IPS-20b (cell line): ENCODE measurements at regions not wholly inside any gene's neighbourhood (a gene's known extent, or its start where the extent isn't known, plus 50 kb on each side); places are given as distances from the start of the nearest gene placed in this dataset.

Source experiments
- H3K27ac ChIP-seq: one replicate; pipeline ENCODE4 v1.5.1; 2013; ENCODE audit warnings: low read length
- H3K27me3 ChIP-seq: 2 replicates; pipeline ENCODE4 v1.6.1; 2013; ENCODE audit warnings: mild to moderate bottlenecking, low read length, inconsistent platforms; ENCODE audit not compliant: insufficient read depth
- H3K36me3 ChIP-seq: 2 replicates; pipeline ENCODE4 v1.6.1; 2013; ENCODE audit warnings: low read depth, mild to moderate bottlenecking, inconsistent platforms, low read length, moderate library complexity; ENCODE audit not compliant: insufficient read depth
- H3K4me1 ChIP-seq: 2 replicates; pipeline ENCODE4 v1.6.1; 2013; ENCODE audit warnings: mild to moderate bottlenecking, control low read depth, inconsistent platforms, low read length, moderate library complexity; ENCODE audit not compliant: insufficient read depth
- H3K4me3 ChIP-seq: 2 replicates; pipeline ENCODE4 v1.5.1; 2013; ENCODE audit warnings: mild to moderate bottlenecking, low read length, inconsistent platforms
- H3K9ac ChIP-seq: 2 replicates; pipeline ENCODE4 v1.6.1; 2013; ENCODE audit warnings: low read depth, mild to moderate bottlenecking, inconsistent platforms, low read length, moderate library complexity
- H3K9me3 ChIP-seq: 2 replicates; pipeline ENCODE4 v1.6.1; 2013; ENCODE audit warnings: mild to moderate bottlenecking, low read depth, low read length, inconsistent platforms; ENCODE audit not compliant: insufficient read depth

DNA sequence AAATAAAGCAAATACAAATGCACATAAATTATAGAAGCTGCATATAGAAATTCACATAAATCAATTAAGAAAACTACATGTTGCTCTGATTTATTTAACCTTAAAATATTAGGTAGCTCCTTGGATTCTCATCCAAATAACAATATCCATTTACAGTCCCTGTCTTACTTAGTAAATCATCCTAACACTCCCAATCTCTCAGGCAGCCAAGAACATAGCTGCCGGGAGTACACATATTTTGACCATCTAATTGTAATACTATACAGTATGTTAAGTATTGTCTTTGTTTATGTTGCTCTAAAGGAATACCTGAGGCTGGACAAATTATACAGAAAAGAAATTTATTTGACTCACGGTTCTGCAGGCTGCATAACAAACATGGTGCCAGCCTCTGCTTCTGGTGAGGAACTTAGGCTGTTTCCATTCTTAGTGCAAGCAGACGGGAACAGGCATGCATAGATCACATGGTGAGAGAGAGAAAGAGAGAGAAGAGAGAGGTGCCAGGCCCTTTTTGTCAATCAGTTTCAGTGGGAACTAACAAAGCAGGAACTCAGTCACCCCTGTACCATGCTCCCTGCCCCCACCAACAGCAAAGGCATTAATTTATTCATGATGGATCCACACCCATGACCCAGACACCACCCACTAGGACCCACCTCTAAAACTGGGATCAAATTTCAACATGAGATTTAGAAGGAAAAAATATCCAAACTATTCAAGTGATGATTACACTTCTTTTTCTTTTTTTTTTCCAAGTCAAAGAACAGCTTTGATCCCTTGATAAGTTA, 614.8 kb upstream of the TECRL start:
- H3K27ac ChIP-seq, result no peak overlapping the region
- H3K9me3 ChIP-seq, result peaks cover 5% of the 10 kb centered on the region; the same call in 1 of the 2 replicates
- no peak overlapping the region for H3K9ac ChIP-seq
- H3K36me3 ChIP-seq, result no peaks in the 10 kb centered on the region
- H3K27me3 ChIP-seq, result no peaks in the 10 kb centered on the region
- H3K4me3 ChIP-seq, result no peak overlapping the region
- no peaks in the 10 kb centered on the region for H3K4me1 ChIP-seq

- no peak overlapping the region for H3K4me3 ChIP-seq
- no peaks in the 10 kb centered on the region for H3K27me3 ChIP-seq
- H3K4me1 ChIP-seq, result no peaks in the 10 kb centered on the region
- H3K36me3 ChIP-seq, result no peaks in the 10 kb centered on the region
- H3K9me3 ChIP-seq, result peaks cover 5% of the 10 kb centered on the region; the same call in 1 of the 2 replicates
- no peak overlapping the region for H3K9ac ChIP-seq
- H3K27ac ChIP-seq, result no peak overlapping the region
These were observed 613.8 kb upstream of the TECRL start for GRCh38 chr4:65023081-65023480.

- Histone ChIP-seq H3K4me3 (no peak overlapping the region), H3K27ac (no peak overlapping the region)
These were observed 612.5 kb upstream of the TECRL start for GRCh38 chr4:65021737-65022136.

GRCh38 chr4:65021149-65021548, 611.9 kb upstream of the TECRL start:
- Histone ChIP-seq H3K4me1 (no peaks in the 10 kb centered on the region), H3K9ac (no peak overlapping the region), H3K36me3 (no peaks in the 10 kb centered on the region), H3K27ac (no peak overlapping the region), H3K4me3 (no peak overlapping the region), H3K9me3 (no peaks in the 10 kb centered on the region), H3K27me3 (no peaks in the 10 kb centered on the region)

More at GRCh38 chr4:65021737-65022136, 612.5 kb upstream of the TECRL start:
- H3K4me1 ChIP-seq, result no peaks in the 10 kb centered on the region
- no peaks in the 10 kb centered on the region for H3K36me3 ChIP-seq
- H3K27me3 ChIP-seq, result no peaks in the 10 kb centered on the region
- H3K9me3 ChIP-seq, result no peaks in the 10 kb centered on the region
- H3K9ac ChIP-seq, result no peak overlapping the region

- H3K27ac ChIP-seq, result no peak overlapping the region
- no peaks in the 10 kb centered on the region for H3K27me3 ChIP-seq
- no peaks in the 10 kb centered on the region for H3K9me3 ChIP-seq
- H3K9ac ChIP-seq, result no peak overlapping the region
- H3K4me1 ChIP-seq, result no peaks in the 10 kb centered on the region
- no peak overlapping the region for H3K4me3 ChIP-seq
- H3K36me3 ChIP-seq, result no peaks in the 10 kb centered on the region
These were observed 610.5 kb upstream of the TECRL start for GRCh38 chr4:65019775-65020174.

- H3K27me3 ChIP-seq, result no peaks in the 10 kb centered on the region
- H3K27ac ChIP-seq, result no peak overlapping the region
- no peaks in the 10 kb centered on the region for H3K4me1 ChIP-seq
- no peak overlapping the region for H3K9ac ChIP-seq
- no peaks in the 10 kb centered on the region for H3K9me3 ChIP-seq
- no peaks in the 10 kb centered on the region for H3K36me3 ChIP-seq
- H3K4me3 ChIP-seq, result no peak overlapping the region
These were observed 609.1 kb upstream of the TECRL start for GRCh38 chr4:65018313-65018712.

DNA sequence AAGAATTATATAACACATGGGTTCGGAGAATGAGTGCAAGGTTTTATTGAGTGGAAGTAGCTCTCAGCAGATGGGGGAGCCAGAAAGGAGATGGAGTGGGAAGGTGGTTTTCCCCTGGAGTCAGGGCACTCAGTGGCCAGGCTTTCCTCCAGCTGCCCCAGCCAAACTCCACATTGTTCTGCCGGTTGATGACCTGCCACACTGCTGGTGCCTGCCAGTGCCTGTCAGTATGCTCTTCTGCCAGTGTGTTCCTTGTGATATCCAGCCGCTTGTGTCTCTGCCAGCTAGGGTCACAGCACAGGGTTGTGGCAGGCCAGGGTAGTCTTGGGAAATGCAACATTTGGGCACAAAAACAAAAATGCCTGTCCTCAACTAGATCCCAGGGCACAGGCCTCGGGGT, 604.8 kb upstream of the TECRL start:
- Histone ChIP-seq H3K27ac (no peak overlapping the region), H3K27me3 (no peaks in the 10 kb centered on the region), H3K4me1 (no peaks in the 10 kb centered on the region), H3K36me3 (no peaks in the 10 kb centered on the region), H3K9me3 (no peaks in the 10 kb centered on the region), H3K4me3 (no peak overlapping the region), H3K9ac (no peak overlapping the region)

DNA sequence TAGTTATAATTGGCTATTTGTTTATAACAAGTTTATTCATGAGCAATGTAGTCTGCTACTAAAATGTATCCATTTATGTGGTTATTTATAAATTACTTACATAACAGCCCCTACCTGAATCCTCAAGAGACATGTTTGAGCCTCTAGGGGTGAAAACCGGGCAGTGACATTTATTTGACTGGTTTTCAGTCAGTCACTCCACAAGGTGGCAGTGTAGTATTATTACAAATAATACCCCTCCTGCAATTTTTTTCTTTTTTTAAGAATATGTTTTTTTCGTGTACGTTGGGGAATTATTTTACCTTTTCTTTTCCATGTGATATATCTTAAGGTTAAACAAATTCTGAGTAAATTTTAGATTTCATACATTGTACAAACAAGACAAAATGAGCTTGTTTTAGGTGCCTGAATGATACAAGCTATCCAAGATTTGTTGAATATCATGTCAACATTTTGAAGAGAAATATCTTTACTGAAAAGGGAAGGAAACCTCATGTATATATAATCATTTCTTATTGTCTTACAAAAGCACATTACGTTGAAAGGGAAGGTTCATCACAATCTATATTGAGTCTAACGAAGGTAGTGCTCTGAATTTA, 598.7 kb upstream of the TECRL start:
- no peak overlapping the region for H3K4me3 ChIP-seq
- H3K36me3 ChIP-seq, result no peaks in the 10 kb centered on the region
- no peaks in the 10 kb centered on the region for H3K27me3 ChIP-seq
- H3K4me1 ChIP-seq, result peaks cover 6% of the 10 kb centered on the region; the same call in 1 of the 2 replicates
- no peaks in the 10 kb centered on the region for H3K9me3 ChIP-seq
- no peak overlapping the region for H3K27ac ChIP-seq
- H3K9ac ChIP-seq, result no peak overlapping the region

GRCh38 chr4:64975177-64975576, 565.9 kb upstream of the TECRL start:
- no peak overlapping the region for H3K27ac ChIP-seq
- H3K9ac ChIP-seq, result no peak overlapping the region
- H3K27me3 ChIP-seq, result no peaks in the 10 kb centered on the region

GRCh38 chr4:64969081-64969480, 559.8 kb upstream of the TECRL start:
- Histone ChIP-seq H3K27ac (no peak overlapping the region), H3K27me3 (no peaks in the 10 kb centered on the region), H3K9me3 (peaks cover 32% of the 10 kb centered on the region), H3K9ac (no peak overlapping the region), H3K36me3 (no peaks in the 10 kb centered on the region), H3K4me3 (no peak overlapping the region), H3K4me1 (no peaks in the 10 kb centered on the region)

More at GRCh38 chr4:64975177-64975576, 565.9 kb upstream of the TECRL start:
- Histone ChIP-seq H3K4me3 (no peak overlapping the region), H3K36me3 (no peaks in the 10 kb centered on the region), H3K9me3 (0 out of 2 replicates have a peak, but pooled peaks cover 9% of the 10 kb centered on the region), H3K4me1 (no peaks in the 10 kb centered on the region)

DNA sequence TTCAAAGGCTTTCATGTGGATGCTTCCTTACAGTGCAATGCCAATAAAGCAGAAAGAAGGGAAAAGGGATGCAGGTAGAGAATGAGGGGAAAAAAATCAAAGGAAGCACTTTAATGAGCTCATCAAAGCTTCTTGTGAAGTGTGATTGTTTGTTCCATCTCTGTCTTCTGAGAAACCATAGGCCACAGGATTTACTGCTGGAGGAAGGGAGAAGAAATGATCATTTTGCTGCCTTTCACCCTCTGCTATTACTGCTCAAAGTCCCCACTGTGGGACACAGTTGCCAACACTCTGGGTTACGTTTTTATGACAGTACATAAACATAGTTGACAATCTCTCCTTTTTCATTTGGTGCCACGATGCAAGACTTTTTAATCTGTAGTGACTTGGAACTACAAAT, 558.0 kb upstream of the TECRL start:
- Histone ChIP-seq H3K27me3 (no peaks in the 10 kb centered on the region), H3K36me3 (no peaks in the 10 kb centered on the region), H3K9ac (no peak overlapping the region), H3K27ac (no peak overlapping the region), H3K4me3 (no peak overlapping the region), H3K9me3 (peaks cover 32% of the 10 kb centered on the region), H3K4me1 (no peaks in the 10 kb centered on the region)

DNA sequence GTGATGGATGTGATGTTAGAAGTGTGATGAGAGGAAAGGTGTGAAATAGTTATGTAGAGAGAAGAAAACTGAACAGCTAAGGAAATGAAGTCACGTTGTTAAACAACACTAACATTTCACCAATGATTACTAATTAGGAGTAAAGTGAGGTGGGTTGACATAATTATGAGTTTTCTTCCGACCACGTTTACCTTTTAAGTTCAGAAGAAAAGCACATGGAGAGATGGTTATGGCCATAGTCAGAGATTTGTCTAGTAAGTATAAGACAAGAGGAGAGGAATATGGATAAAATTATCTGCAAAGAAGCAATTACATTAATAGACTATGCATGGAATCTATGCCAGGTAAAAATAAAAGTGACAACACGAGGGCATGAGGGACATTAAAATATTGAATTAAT, 551.3 kb upstream of the TECRL start:
- Histone ChIP-seq H3K36me3 (no peaks in the 10 kb centered on the region), H3K9ac (no peak overlapping the region), H3K27ac (no peak overlapping the region), H3K27me3 (no peaks in the 10 kb centered on the region), H3K9me3 (peaks cover 20% of the 10 kb centered on the region; the same call in 1 of the 2 replicates), H3K4me1 (no peaks in the 10 kb centered on the region), H3K4me3 (no peak overlapping the region)
